Astrocyte (in vitro differentiated cells and primary cell): ENCODE measurements at regions not wholly inside any gene's neighbourhood (a gene's known extent, or its start where the extent isn't known, plus 50 kb on each side); places are given as distances from the start of the nearest gene placed in this dataset.
"Not testable (repeated sequence)": the region's sequence is repeated elsewhere in the genome, so short reads cannot be mapped to it uniquely, and the experiment has no call there.

Source experiments
- DNase-seq: peaks from one replicate; pipeline ENCODE4 v3.0.0-alpha.2; 2010; ENCODE audit warnings: low read depth
- FAIRE-seq: peaks from 2 replicates; lab custom pipeline; 2011; peaks lifted over from hg19 to GRCh38; lab: Jason Lieb, UNC
- H2AFZ ChIP-seq: 2 replicates; pipeline ENCODE4 v1.6.0; 2012; ENCODE audit warnings: low read depth, low read length, inconsistent platforms
- H3K27ac ChIP-seq: 2 replicates; pipeline ENCODE4 v1.5.1; 2011; ENCODE audit warnings: low read depth, low read length, inconsistent platforms
- H3K27me3 ChIP-seq: 2 replicates; pipeline ENCODE4 v1.6.0; 2011; ENCODE audit warnings: low read length, inconsistent platforms; ENCODE audit not compliant: insufficient read depth
- H3K36me3 ChIP-seq: 2 replicates; pipeline ENCODE4 v1.5.1; 2011; ENCODE audit warnings: low read length, inconsistent platforms; ENCODE audit not compliant: insufficient read depth
- H3K4me1 ChIP-seq: 2 replicates; pipeline ENCODE4 v1.5.1; 2011; ENCODE audit warnings: low read length, inconsistent platforms; ENCODE audit not compliant: insufficient read depth
- H3K4me2 ChIP-seq: 2 replicates; pipeline ENCODE4 v1.6.0; 2012; ENCODE audit warnings: low read length, inconsistent platforms
- H3K4me3 ChIP-seq: 2 replicates; pipeline ENCODE4 v1.5.1; 2011; ENCODE audit warnings: low read depth, mild to moderate bottlenecking, low read length, inconsistent platforms; ENCODE audit not compliant: insufficient read depth
- H3K79me2 ChIP-seq: 2 replicates; pipeline ENCODE4 v1.6.0; 2012; ENCODE audit warnings: mild to moderate bottlenecking, low read length, inconsistent platforms; ENCODE audit not compliant: insufficient read depth
- H3K9ac ChIP-seq: 2 replicates; pipeline ENCODE4 v1.6.0; 2012; ENCODE audit warnings: mild to moderate bottlenecking, low read length, inconsistent platforms
- H3K9me3 ChIP-seq: 2 replicates; pipeline ENCODE4 v1.5.1; 2012; ENCODE audit warnings: low read depth, mild to moderate bottlenecking, low read length, inconsistent platforms; ENCODE audit not compliant: insufficient read depth
- H4K20me1 ChIP-seq: 2 replicates; pipeline ENCODE4 v1.6.0; 2012; ENCODE audit warnings: low read length, inconsistent platforms; ENCODE audit not compliant: insufficient read depth
- H3K27ac Mint-ChIP-seq: one replicate; pipeline ENCODE4 v1.8.0; 2021; ENCODE audit warnings: mild to moderate bottlenecking, mixed read lengths; ENCODE audit not compliant: unreplicated experiment
- H3K27me3 Mint-ChIP-seq: one replicate; pipeline ENCODE4 v1.8.0; 2021; ENCODE audit warnings: low read depth, mixed read lengths; ENCODE audit not compliant: unreplicated experiment
- H3K36me3 Mint-ChIP-seq: one replicate; pipeline ENCODE4 v1.8.0; 2021; ENCODE audit warnings: low read depth, mixed read lengths; ENCODE audit not compliant: unreplicated experiment
- H3K4me1 Mint-ChIP-seq: one replicate; pipeline ENCODE4 v1.8.0; 2021; ENCODE audit warnings: low read depth, mixed read lengths; ENCODE audit not compliant: unreplicated experiment
- H3K4me3 Mint-ChIP-seq: one replicate; pipeline ENCODE4 v1.8.0; 2021; ENCODE audit warnings: mild to moderate bottlenecking, moderate library complexity, mixed read lengths; ENCODE audit not compliant: unreplicated experiment
- H3K9me3 Mint-ChIP-seq: one replicate; pipeline ENCODE4 v1.8.0; 2021; ENCODE audit warnings: mild to moderate bottlenecking, mixed read lengths; ENCODE audit not compliant: unreplicated experiment
- EZH2 ChIP-seq: IDR thresholded peaks from 2 replicates; pipeline ENCODE4 v1.6.1; 2012; ENCODE audit warnings: mild to moderate bottlenecking, low read length, inconsistent platforms; ENCODE audit not compliant: insufficient read depth
- TF ChIP-seq, protein P1 (sequence below): IDR thresholded peaks from 2 replicates; pipeline ENCODE4 v1.5.1; 2011; ENCODE audit warnings: low read depth, mild to moderate bottlenecking, inconsistent platforms, low read length, moderate library complexity; ENCODE audit not compliant: insufficient read depth

- H3K4me1 ChIP-seq, H3K4me1 Mint-ChIP-seq, H3K9me3 ChIP-seq, H2AFZ ChIP-seq, FAIRE-seq, H3K4me2 ChIP-seq, H3K9ac ChIP-seq, H3K4me3 Mint-ChIP-seq, H3K27ac ChIP-seq, H3K36me3 Mint-ChIP-seq, H3K79me2 ChIP-seq, H3K27ac Mint-ChIP-seq, H3K27me3 ChIP-seq, H3K27me3 Mint-ChIP-seq, H4K20me1 ChIP-seq, H3K4me3 ChIP-seq, H3K9me3 Mint-ChIP-seq, H3K36me3 ChIP-seq, DNase-seq: not testable (repeated sequence)
Observed at GRCh38 chr6:22376293-22376692, 79.5 kb upstream of the PRL start.

DNA sequence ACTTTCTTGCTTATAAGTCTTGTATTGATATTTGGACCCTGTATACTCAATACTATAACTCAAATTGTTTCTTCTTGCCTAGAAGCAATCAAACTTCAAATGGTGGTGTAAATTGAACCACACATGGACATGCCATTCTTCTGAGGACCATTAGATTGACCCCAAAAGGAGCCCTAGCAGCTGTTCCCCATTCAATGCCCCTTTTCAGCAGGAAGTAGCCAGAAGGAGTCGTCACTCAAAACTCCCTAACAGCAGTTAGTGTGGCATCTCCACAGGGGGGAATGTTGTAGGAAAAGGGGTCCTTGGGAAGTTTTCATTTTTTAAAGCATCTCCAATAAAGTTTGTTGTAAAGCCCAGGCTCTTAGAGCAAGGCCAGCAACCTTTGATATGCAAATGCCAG lies 81.7 kb upstream of the PRL start:
- not testable (repeated sequence) for H3K4me1 Mint-ChIP-seq, H3K4me3 Mint-ChIP-seq, FAIRE-seq

GRCh38 chr6:22380236-22380635 lies 83.4 kb upstream of the PRL start:
- no peak for FAIRE-seq
- Histone ChIP-seq H3K27ac (no peak overlapping the region), H3K4me1 (no peaks in the 10 kb centered on the region), H3K79me2 (no peaks in the 10 kb centered on the region), H2AFZ (no peak overlapping the region), H3K9me3 (no peaks in the 10 kb centered on the region), H3K4me2 (no peak overlapping the region), H4K20me1 (no peaks in the 10 kb centered on the region), H3K36me3 (no peaks in the 10 kb centered on the region), H3K27me3 (no peaks in the 10 kb centered on the region), H3K4me3 (no peak overlapping the region), H3K9ac (no peak overlapping the region)
- Mint-ChIP-seq H3K4me3 (no peak overlapping the region), H3K4me1 (no peaks in the 10 kb centered on the region), H3K36me3 (no peaks in the 10 kb centered on the region), H3K27me3 (no peaks in the 10 kb centered on the region), H3K9me3 (peaks cover 4% of the 10 kb centered on the region), H3K27ac (no peak overlapping the region)
- TF ChIP-seq, protein P1, sequence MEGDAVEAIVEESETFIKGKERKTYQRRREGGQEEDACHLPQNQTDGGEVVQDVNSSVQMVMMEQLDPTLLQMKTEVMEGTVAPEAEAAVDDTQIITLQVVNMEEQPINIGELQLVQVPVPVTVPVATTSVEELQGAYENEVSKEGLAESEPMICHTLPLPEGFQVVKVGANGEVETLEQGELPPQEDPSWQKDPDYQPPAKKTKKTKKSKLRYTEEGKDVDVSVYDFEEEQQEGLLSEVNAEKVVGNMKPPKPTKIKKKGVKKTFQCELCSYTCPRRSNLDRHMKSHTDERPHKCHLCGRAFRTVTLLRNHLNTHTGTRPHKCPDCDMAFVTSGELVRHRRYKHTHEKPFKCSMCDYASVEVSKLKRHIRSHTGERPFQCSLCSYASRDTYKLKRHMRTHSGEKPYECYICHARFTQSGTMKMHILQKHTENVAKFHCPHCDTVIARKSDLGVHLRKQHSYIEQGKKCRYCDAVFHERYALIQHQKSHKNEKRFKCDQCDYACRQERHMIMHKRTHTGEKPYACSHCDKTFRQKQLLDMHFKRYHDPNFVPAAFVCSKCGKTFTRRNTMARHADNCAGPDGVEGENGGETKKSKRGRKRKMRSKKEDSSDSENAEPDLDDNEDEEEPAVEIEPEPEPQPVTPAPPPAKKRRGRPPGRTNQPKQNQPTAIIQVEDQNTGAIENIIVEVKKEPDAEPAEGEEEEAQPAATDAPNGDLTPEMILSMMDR: no peak
- TF ChIP-seq EZH2: no peak
- DNase-seq: no peak

More for the DNA sequence above, 81.7 kb upstream of the PRL start:
- DNase-seq, H3K4me3 ChIP-seq, H3K27me3 ChIP-seq, H3K4me1 ChIP-seq, H3K27ac Mint-ChIP-seq, H3K27me3 Mint-ChIP-seq, H3K36me3 ChIP-seq, H2AFZ ChIP-seq, H3K9ac ChIP-seq, H3K79me2 ChIP-seq, H3K9me3 Mint-ChIP-seq, H3K4me2 ChIP-seq, H4K20me1 ChIP-seq, H3K27ac ChIP-seq, H3K9me3 ChIP-seq, H3K36me3 Mint-ChIP-seq: not testable (repeated sequence)
